ENCODE measurements at regions not wholly inside any gene's neighbourhood (a gene's known extent, or its start where the extent isn't known, plus 50 kb on each side); places are given as distances from the start of the nearest gene placed in this dataset.
"Not testable (repeated sequence)": the region's sequence is repeated elsewhere in the genome, so short reads cannot be mapped to it uniquely, and the experiment has no call there.

DNA sequence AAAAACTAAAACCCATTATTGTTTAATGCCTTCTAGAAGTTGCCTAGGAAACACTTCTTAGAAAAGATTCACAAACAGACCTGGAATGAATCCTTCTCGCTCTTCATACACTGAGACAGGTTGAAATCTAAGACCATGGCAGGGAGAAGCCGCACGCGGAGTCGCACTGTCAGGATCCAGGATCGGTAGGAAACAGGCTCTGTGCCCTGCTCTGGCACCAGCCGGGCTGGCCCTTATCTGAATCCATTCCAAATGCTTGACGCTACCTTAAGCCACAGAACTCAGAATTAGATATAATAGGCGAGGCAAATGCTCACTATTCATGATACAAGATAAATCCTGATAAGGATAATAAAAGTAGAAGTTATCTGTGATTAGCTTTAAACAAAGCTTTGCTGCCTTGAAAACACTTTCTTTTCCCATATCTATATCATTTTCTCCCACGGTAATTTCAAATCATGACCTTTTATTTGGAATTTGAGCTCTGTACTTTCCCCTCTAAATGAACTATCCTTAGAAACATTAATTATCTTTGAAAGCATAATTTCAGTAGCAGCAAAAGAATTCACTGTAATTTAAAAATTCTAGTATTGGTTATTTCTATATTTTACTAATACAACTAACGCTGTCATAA lies 385.6 kb downstream of the IRS2 start:
- Histone ChIP-seq H3K9me3 (ENCODE audit: control insufficient read depth in 1 of 2, low read length in 2 of 2) (no peaks in the 10 kb centered on the region), H3K27ac (ENCODE audit: low read depth, low read length) (no peak overlapping the region), H3K27me3 (ENCODE audit: insufficient read depth, low read length) (no peaks in the 10 kb centered on the region), H3K4me3 (ENCODE audit: low read length in 2 of 2) (no peak overlapping the region), H3K36me3 (ENCODE audit: insufficient read depth, low read length) (no peaks in the 10 kb centered on the region), H3K4me1 (ENCODE audit: insufficient read depth, low read length) (no peaks in the 10 kb centered on the region)
- H3K27ac Mint-ChIP-seq: no peak overlapping the region
- peaks cover 3 to 9% of the 10 kb centered on the region in 2 donors for H3K27me3 Mint-ChIP-seq
- H3K9me3 Mint-ChIP-seq: peaks cover 0 to 6% (median 0%) of the 10 kb centered on the region in 8 donors
- CTCF ChIA-PET (ENCODE audit: partially characterized antibody): no interaction called here
- POLR2A ChIA-PET (ENCODE audit: partially characterized antibody): no interaction called here
- intact Hi-C loops (cut with micrococcal nuclease): no loop called here
- H3K4me3 Mint-ChIP-seq: no peak overlapping the region
- DNase-seq: no peak
- no peaks in the 10 kb centered on the region for H3K4me1 Mint-ChIP-seq
- H3K36me3 Mint-ChIP-seq: no peaks in the 10 kb centered on the region

DNA sequence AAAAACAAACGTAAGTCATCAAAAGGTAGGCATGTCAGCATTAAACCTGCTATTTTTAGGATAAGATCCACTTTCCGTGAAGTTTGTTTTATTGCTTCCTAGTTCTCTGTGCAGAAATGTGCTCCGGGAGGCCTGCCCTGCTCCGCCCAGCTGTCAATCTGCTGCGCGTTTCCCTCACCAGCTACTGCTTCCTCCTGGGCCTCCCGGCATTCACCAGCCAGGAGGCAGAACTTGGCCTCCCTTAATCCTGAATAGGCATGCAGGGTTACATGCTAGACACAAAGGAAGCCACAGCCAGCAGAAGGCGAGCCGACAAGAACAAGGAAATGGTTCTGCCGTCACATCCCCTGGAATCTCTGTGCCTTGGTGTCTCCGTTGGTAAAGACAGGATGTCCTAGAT lies 386.2 kb downstream of the IRS2 start:
- Mint-ChIP-seq H3K27me3 (peaks cover 3 to 9% of the 10 kb centered on the region in 2 donors), H3K36me3 (no peaks in the 10 kb centered on the region), H3K4me1 (no peaks in the 10 kb centered on the region), H3K4me3 (no peak overlapping the region), H3K27ac (no peak overlapping the region), H3K9me3 (peaks cover 0 to 6% (median 0%) of the 10 kb centered on the region in 8 donors)
- no peaks in the 10 kb centered on the region for H3K27me3 ChIP-seq (ENCODE audit: insufficient read depth, low read length)
- ChIA-PET CTCF (ENCODE audit: partially characterized antibody) (no interaction called here), POLR2A (ENCODE audit: partially characterized antibody) (no interaction called here)
- intact Hi-C loops (cut with micrococcal nuclease): no loop called here
- H3K36me3 ChIP-seq (ENCODE audit: insufficient read depth, low read length): no peaks in the 10 kb centered on the region
- no peak overlapping the region for H3K27ac ChIP-seq (ENCODE audit: low read depth, low read length)
- no peak overlapping the region for H3K4me3 ChIP-seq (ENCODE audit: low read length in 2 of 2)
- no peaks in the 10 kb centered on the region for H3K9me3 ChIP-seq (ENCODE audit: control insufficient read depth in 1 of 2, low read length in 2 of 2)
- no peaks in the 10 kb centered on the region for H3K4me1 ChIP-seq (ENCODE audit: insufficient read depth, low read length)
- no peak for DNase-seq

DNA sequence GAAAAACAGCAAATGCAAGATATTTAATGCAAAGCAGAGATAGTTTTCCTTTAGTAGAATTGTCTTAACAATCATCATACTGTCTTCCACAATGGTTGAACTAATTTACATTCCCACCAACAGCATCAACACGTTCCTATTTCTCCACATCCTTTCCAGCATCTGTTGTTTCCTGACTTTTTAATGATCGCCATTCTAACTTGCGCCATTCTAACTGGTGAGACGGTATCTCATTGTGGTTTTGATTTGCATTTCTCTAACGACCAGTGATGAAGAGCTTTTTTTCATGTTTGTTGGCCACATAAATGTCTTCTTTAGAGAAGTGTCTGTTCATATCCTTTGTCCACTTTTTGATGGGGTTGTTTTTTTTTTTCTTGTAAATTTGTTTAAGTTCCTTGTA lies 388.3 kb downstream of the IRS2 start:
- H3K27ac ChIP-seq (ENCODE audit: low read depth, low read length); H3K9me3 ChIP-seq (ENCODE audit: control insufficient read depth in 1 of 2, low read length in 2 of 2); H3K4me3 Mint-ChIP-seq; POLR2A ChIA-PET (ENCODE audit: partially characterized antibody); intact Hi-C loops (cut with micrococcal nuclease); H3K4me1 ChIP-seq (ENCODE audit: insufficient read depth, low read length); H3K9me3 Mint-ChIP-seq; H3K36me3 Mint-ChIP-seq; H3K4me3 ChIP-seq (ENCODE audit: low read length in 2 of 2); CTCF ChIA-PET (ENCODE audit: partially characterized antibody); H3K27ac Mint-ChIP-seq; DNase-seq; H3K27me3 ChIP-seq (ENCODE audit: insufficient read depth, low read length); H3K27me3 Mint-ChIP-seq; H3K36me3 ChIP-seq (ENCODE audit: insufficient read depth, low read length); H3K4me1 Mint-ChIP-seq: not testable (repeated sequence)

DNA sequence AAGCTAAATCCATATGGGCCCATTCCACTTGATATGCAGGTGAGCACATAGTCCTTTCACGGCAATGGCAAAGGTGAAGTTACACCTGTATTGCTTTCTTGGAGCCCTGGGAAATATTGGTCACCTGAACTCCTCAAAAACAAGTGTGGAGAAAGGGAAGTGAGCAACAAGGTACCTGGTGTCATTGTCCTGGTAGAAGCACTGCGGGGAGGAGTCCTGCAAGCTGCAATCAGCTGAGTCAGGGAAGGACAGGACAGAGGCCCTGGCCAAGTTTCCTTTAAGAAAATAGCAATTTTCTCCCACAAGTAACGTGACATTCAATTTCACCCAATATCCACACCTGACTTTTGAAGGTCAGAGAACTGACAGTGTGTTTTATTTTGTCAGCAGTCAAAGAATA lies 389.1 kb downstream of the IRS2 start:
- Histone ChIP-seq H3K4me1 (ENCODE audit: insufficient read depth, low read length) (no peaks in the 10 kb centered on the region), H3K27ac (ENCODE audit: low read depth, low read length) (no peak overlapping the region), H3K36me3 (ENCODE audit: insufficient read depth, low read length) (no peaks in the 10 kb centered on the region), H3K9me3 (ENCODE audit: control insufficient read depth in 1 of 2, low read length in 2 of 2) (no peaks in the 10 kb centered on the region), H3K27me3 (ENCODE audit: insufficient read depth, low read length) (no peaks in the 10 kb centered on the region), H3K4me3 (ENCODE audit: low read length in 2 of 2) (no peak overlapping the region)
- Mint-ChIP-seq H3K4me3 (no peak overlapping the region), H3K27me3 (peaks cover 3 to 8% of the 10 kb centered on the region in 2 donors), H3K27ac (no peak overlapping the region), H3K4me1 (no peaks in the 10 kb centered on the region), H3K36me3 (no peaks in the 10 kb centered on the region), H3K9me3 (peaks cover 0 to 8% (median 0%) of the 10 kb centered on the region in 8 donors)
- ChIA-PET POLR2A (ENCODE audit: partially characterized antibody) (no interaction called here), CTCF (ENCODE audit: partially characterized antibody) (no interaction called here)
- intact Hi-C loops (cut with micrococcal nuclease): no loop called here
- DNase-seq: no peak

DNA sequence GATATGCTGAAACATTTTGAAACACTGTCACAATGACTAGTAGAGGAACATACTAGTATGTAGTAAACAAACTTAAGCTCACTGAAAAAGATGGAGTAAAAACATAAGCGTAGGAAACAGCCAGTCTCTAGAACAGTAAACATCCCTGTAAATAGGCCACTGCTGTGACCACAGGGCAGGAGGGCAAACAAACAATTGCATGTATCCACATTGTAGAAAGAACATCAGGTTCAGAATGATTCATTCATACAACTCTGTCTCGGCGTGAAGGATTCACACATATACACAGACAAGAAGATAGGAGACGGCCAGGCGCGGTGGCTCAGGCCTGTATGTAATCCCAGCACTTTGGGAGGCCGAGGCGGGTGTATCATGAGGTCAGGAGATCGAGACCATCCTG lies 390.1 kb downstream of the IRS2 start:
- ChIA-PET POLR2A (ENCODE audit: partially characterized antibody) (no interaction called here), CTCF (ENCODE audit: partially characterized antibody) (no interaction called here)
- no peak overlapping the region for H3K27ac ChIP-seq (ENCODE audit: low read depth, low read length)
- no peak for DNase-seq
- no peaks in the 10 kb centered on the region for H3K36me3 ChIP-seq (ENCODE audit: insufficient read depth, low read length)
- H3K4me1 Mint-ChIP-seq: no peaks in the 10 kb centered on the region
- H3K9me3 Mint-ChIP-seq: peaks cover 0 to 8% (median 0%) of the 10 kb centered on the region in 8 donors
- no peak overlapping the region for H3K27ac Mint-ChIP-seq
- no peak overlapping the region for H3K4me3 Mint-ChIP-seq
- H3K4me1 ChIP-seq (ENCODE audit: insufficient read depth, low read length): no peaks in the 10 kb centered on the region
- intact Hi-C loops (cut with micrococcal nuclease): no loop called here
- no peaks in the 10 kb centered on the region for H3K9me3 ChIP-seq (ENCODE audit: control insufficient read depth in 1 of 2, low read length in 2 of 2)
- peaks cover 3 to 8% of the 10 kb centered on the region in 2 donors for H3K27me3 Mint-ChIP-seq
- H3K27me3 ChIP-seq (ENCODE audit: insufficient read depth, low read length): no peaks in the 10 kb centered on the region
- H3K4me3 ChIP-seq (ENCODE audit: low read length in 2 of 2): no peak overlapping the region
- no peaks in the 10 kb centered on the region for H3K36me3 Mint-ChIP-seq

DNA sequence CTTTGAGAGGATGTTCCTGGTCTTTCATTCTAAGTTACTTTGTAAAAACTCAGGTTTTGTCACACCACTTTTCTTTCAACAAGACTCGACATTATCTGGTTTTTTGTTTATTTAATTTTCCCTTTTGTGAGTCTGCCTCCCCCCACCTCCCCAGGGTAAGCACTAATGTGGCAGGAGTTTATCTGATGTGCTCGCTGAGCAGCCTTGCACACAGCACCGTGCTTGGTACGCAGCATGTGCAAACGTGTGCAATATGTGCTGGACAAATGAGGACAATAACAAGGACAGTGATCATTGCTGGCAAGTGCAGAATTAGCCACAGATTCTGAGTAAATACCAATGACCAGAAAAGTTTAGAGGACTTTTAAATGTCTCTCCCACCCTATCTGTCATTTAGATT lies 391.4 kb downstream of the IRS2 start:
- Mint-ChIP-seq H3K9me3 (peaks cover 0 to 6% (median 0%) of the 10 kb centered on the region in 8 donors), H3K27me3 (peaks cover 3 to 8% of the 10 kb centered on the region in 2 donors), H3K36me3 (no peaks in the 10 kb centered on the region), H3K27ac (no peak overlapping the region), H3K4me3 (no peak overlapping the region), H3K4me1 (no peaks in the 10 kb centered on the region)
- no peaks in the 10 kb centered on the region for H3K36me3 ChIP-seq (ENCODE audit: insufficient read depth, low read length)
- H3K4me1 ChIP-seq (ENCODE audit: insufficient read depth, low read length): no peaks in the 10 kb centered on the region
- intact Hi-C loops (cut with micrococcal nuclease): no loop called here
- no peak overlapping the region for H3K4me3 ChIP-seq (ENCODE audit: low read length in 2 of 2)
- POLR2A ChIA-PET (ENCODE audit: partially characterized antibody): no interaction called here
- CTCF ChIA-PET (ENCODE audit: partially characterized antibody): no interaction called here
- H3K9me3 ChIP-seq (ENCODE audit: control insufficient read depth in 1 of 2, low read length in 2 of 2): no peaks in the 10 kb centered on the region
- no peaks in the 10 kb centered on the region for H3K27me3 ChIP-seq (ENCODE audit: insufficient read depth, low read length)
- DNase-seq: no peak
- no peak overlapping the region for H3K27ac ChIP-seq (ENCODE audit: low read depth, low read length)

DNA sequence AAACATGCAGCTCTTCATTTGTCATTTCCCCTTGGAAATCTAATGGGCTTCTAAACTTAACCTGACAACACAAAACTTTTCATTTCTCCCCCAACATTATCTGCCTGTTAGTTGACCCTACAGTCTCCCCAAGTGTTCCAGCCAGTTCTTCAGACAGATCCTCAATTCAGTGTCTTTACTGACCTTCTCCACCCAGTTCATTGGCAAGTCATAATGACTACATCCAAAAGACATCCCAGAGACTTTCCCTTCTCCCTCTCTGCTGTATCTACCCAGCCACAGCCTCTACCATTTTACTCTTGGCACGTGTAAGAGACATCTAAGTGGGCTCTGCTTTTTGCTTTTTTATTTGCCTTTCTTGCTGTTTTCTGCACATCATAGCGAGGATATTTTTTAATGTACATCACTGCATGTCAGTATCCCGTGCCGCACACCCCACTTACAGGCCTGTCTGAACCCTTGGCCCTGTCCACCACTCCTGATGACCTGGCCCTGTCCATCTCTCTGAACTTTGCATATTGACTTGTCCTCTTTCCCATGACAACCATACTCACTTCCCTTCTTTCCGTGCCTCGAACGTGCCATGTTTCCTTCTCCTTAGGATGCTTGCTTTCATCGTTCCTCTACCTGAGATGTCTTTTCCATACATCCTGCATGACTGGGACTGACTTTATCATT lies 391.9 kb downstream of the IRS2 start:
- intact Hi-C loops (cut with micrococcal nuclease): no loop called here
- ChIA-PET CTCF (ENCODE audit: partially characterized antibody) (no interaction called here), POLR2A (ENCODE audit: partially characterized antibody) (no interaction called here)

More for the DNA sequence above, 391.9 kb downstream of the IRS2 start:
- Mint-ChIP-seq H3K4me1 (no peaks in the 10 kb centered on the region), H3K36me3 (no peaks in the 10 kb centered on the region), H3K27ac (no peak overlapping the region), H3K4me3 (no peak overlapping the region), H3K27me3 (peaks cover 3 to 8% of the 10 kb centered on the region in 2 donors), H3K9me3 (peaks cover 0 to 6% (median 0%) of the 10 kb centered on the region in 8 donors)
- Histone ChIP-seq H3K27me3 (ENCODE audit: insufficient read depth, low read length) (no peaks in the 10 kb centered on the region), H3K4me1 (ENCODE audit: insufficient read depth, low read length) (no peaks in the 10 kb centered on the region), H3K4me3 (ENCODE audit: low read length in 2 of 2) (no peak overlapping the region), H3K9me3 (ENCODE audit: control insufficient read depth in 1 of 2, low read length in 2 of 2) (no peaks in the 10 kb centered on the region), H3K27ac (ENCODE audit: low read depth, low read length) (no peak overlapping the region), H3K36me3 (ENCODE audit: insufficient read depth, low read length) (no peaks in the 10 kb centered on the region)
- no peak for DNase-seq

All from CD4-positive, alpha-beta memory T cell (primary cell).